HEK293 (cell line): ENCODE measurements at regions not wholly inside any gene's neighbourhood (a gene's known extent, or its start where the extent isn't known, plus 50 kb on each side); places are given as distances from the start of the nearest gene placed in this dataset.

Experiments
- CTCF ChIA-PET: fragments of 350-600 bp; formaldehyde crosslinking; extraction: SDS; loops from one replicate; lab custom pipeline; 2021; ENCODE audit warnings: antibody characterized with exemption; lab: Yijun Ruan, JAX
- POLR2A ChIA-PET: fragments of 300-600 bp; formaldehyde crosslinking; extraction: SDS; loops from one replicate; lab custom pipeline; 2020; ENCODE audit warnings: antibody characterized with exemption, inconsistent platforms; lab: Yijun Ruan, JAX
- H3K27ac ChIP-seq: fragments of 200-500 bp; sonication (Bioruptor generic); 2 replicates; pipeline ENCODE4 v1.5.1; 2014; ENCODE audit warnings: low read depth, low read length, control low read depth, inconsistent platforms; ENCODE audit errors: extremely low read depth
- H3K36me3 ChIP-seq, 2 experiments: fragments of 200-500 bp in 1 of 2; sonication (Bioruptor generic) in 1 of 2; 1 replicate in 1 of 2; 2 replicates in 1 of 2; pipeline ENCODE4 v1.5.1; 2014 to 2017; ENCODE audit warnings: inconsistent platforms in 2 of 2, low read length in 2 of 2; ENCODE audit not compliant: control insufficient read depth in 2 of 2, insufficient read depth in 1 of 2
- H3K4me1 ChIP-seq: fragments of 200-500 bp; sonication (Bioruptor generic); 2 replicates; pipeline ENCODE4 v1.5.1; 2014; ENCODE audit warnings: mild to moderate bottlenecking, low read length, inconsistent platforms; ENCODE audit not compliant: control insufficient read depth, insufficient read depth
- H3K4me3 ChIP-seq: 2 replicates; pipeline ENCODE4 v1.5.1; 2011; ENCODE audit warnings: low read depth, mild to moderate bottlenecking, control low read depth, low read length, moderate library complexity
- H3K9me3 ChIP-seq: fragments of 200-500 bp; sonication (Bioruptor generic); 2 replicates; pipeline ENCODE4 v1.5.1; 2014; ENCODE audit warnings: low read depth, low read length, inconsistent platforms; ENCODE audit not compliant: control insufficient read depth, insufficient read depth
- GLIS2 ChIP-seq: fragments of 450-650 bp; formaldehyde crosslinking; IDR thresholded peaks from 2 replicates; pipeline ENCODE4 v1.5.1; 2016; ENCODE audit warnings: missing biosample characterization, missing genetic modification characterization
- HOXD13 ChIP-seq: sonication (generic); formaldehyde crosslinking; IDR thresholded peaks from 2 replicates; pipeline ENCODE4 v1.8.0; 2022; ENCODE audit warnings: missing genetic modification reagents, borderline replicate concordance
- KLF9 ChIP-seq: fragments of 450-650 bp; formaldehyde crosslinking; IDR thresholded peaks from 2 replicates; pipeline ENCODE4 v1.5.1; 2016; ENCODE audit warnings: missing biosample characterization, missing genetic modification characterization, low read depth
- PBX3 ChIP-seq: sonication (generic); formaldehyde crosslinking; IDR thresholded peaks from 2 replicates; pipeline ENCODE4 v1.8.1; 2022; ENCODE audit warnings: mild to moderate bottlenecking, moderate library complexity, missing genetic modification reagents
- SP7 ChIP-seq: fragments of 450-650 bp; formaldehyde crosslinking; IDR thresholded peaks from 2 replicates; pipeline ENCODE4 v1.5.1; 2016; ENCODE audit warnings: missing biosample characterization, missing genetic modification characterization
- ZNF133 ChIP-seq: fragments of 450-650 bp; formaldehyde crosslinking; IDR thresholded peaks from 2 replicates; pipeline ENCODE4 v1.5.1; 2016; ENCODE audit warnings: missing biosample characterization, missing genetic modification characterization
- ZNF169 ChIP-seq: fragments of 450-650 bp; formaldehyde crosslinking; IDR thresholded peaks from 2 replicates; pipeline ENCODE4 v1.5.1; 2016; ENCODE audit warnings: missing biosample characterization, missing genetic modification characterization
- ZNF394 ChIP-seq: fragments of 450-650 bp; formaldehyde crosslinking; IDR thresholded peaks from 2 replicates; pipeline ENCODE4 v1.5.1; 2016; ENCODE audit warnings: missing biosample characterization, missing genetic modification characterization, mild to moderate bottlenecking, moderate library complexity, borderline replicate concordance
- ZNF473 ChIP-seq: fragments of 450-650 bp; formaldehyde crosslinking; IDR thresholded peaks from 2 replicates; pipeline ENCODE4 v1.5.1; 2017; ENCODE audit warnings: missing biosample characterization, missing genetic modification characterization
- ZNF529 ChIP-seq: fragments of 450-650 bp; formaldehyde crosslinking; IDR thresholded peaks from 2 replicates; pipeline ENCODE4 v1.5.1; 2017; ENCODE audit warnings: missing genetic modification characterization, missing biosample characterization; ENCODE audit not compliant: insufficient replicate concordance
- ZNF623 ChIP-seq: fragments of 450-650 bp; formaldehyde crosslinking; IDR thresholded peaks from 2 replicates; pipeline ENCODE4 v1.5.1; 2016; ENCODE audit warnings: missing biosample characterization, missing genetic modification characterization
- ZNF645 ChIP-seq: fragments of 450-650 bp; formaldehyde crosslinking; IDR thresholded peaks from 2 replicates; pipeline ENCODE4; 2016; ENCODE audit warnings: missing biosample characterization, missing genetic modification characterization
- ZNF843 ChIP-seq: fragments of 450-650 bp; formaldehyde crosslinking; IDR thresholded peaks from 2 replicates; pipeline ENCODE4 v1.5.1; 2016; ENCODE audit warnings: missing biosample characterization, missing genetic modification characterization
- ZSCAN30 ChIP-seq: fragments of 450-650 bp; IDR thresholded peaks from 2 replicates; pipeline ENCODE4 v1.5.1; 2018; ENCODE audit warnings: missing biosample characterization, mild to moderate bottlenecking, missing genetic modification characterization, moderate library complexity
- ZXDB ChIP-seq: fragments of 450-650 bp; formaldehyde crosslinking; IDR thresholded peaks from 2 replicates; pipeline ENCODE4 v1.5.1; 2016; ENCODE audit warnings: missing biosample characterization, missing genetic modification characterization
- TF ChIP-seq, protein P1 (sequence below): fragments of 450-650 bp; formaldehyde crosslinking; IDR thresholded peaks from 2 replicates; pipeline ENCODE4 v1.5.1; 2016; ENCODE audit warnings: missing biosample characterization, missing genetic modification characterization
- TF ChIP-seq, protein P2 (sequence below): fragments of 450-650 bp; formaldehyde crosslinking; IDR thresholded peaks from 2 replicates; pipeline ENCODE4 v1.5.1; 2016; ENCODE audit warnings: missing biosample characterization, missing genetic modification characterization, borderline replicate concordance
- TF ChIP-seq, protein P3 (sequence below): fragments of 450-650 bp; formaldehyde crosslinking; IDR thresholded peaks from 2 replicates; pipeline ENCODE4 v1.5.1; 2016; ENCODE audit warnings: missing biosample characterization, missing genetic modification characterization, low read depth
- TF ChIP-seq, protein P4 (sequence below): fragments of 450-650 bp; formaldehyde crosslinking; IDR thresholded peaks from 2 replicates; pipeline ENCODE4 v1.5.1; 2016; ENCODE audit warnings: missing biosample characterization, missing genetic modification characterization

- ChIA-PET CTCF (interaction anchor here (0.6 kb wide), 1 partner anchor 1204 kb away, joined by 3 read pairs; no protein-coding TSS in a partner anchor), POLR2A (no interaction called here)
- Histone ChIP-seq H3K4me1 (no peaks in the 10 kb centered on the region), H3K9me3 (no peaks in the 10 kb centered on the region), H3K27ac (no peak overlapping the region), H3K36me3 (no peaks in the 10 kb centered on the region), H3K4me3 (no peak overlapping the region)
- no peak for TF ChIP-seq ZNF133 (tag by site-specific recombination)
- TF ChIP-seq PBX3 (CRISPR knock-in tag) = no peak
- TF ChIP-seq ZNF843 = no peak
- no peak for TF ChIP-seq ZNF169 (tag by site-specific recombination)
- TF ChIP-seq, protein P1, sequence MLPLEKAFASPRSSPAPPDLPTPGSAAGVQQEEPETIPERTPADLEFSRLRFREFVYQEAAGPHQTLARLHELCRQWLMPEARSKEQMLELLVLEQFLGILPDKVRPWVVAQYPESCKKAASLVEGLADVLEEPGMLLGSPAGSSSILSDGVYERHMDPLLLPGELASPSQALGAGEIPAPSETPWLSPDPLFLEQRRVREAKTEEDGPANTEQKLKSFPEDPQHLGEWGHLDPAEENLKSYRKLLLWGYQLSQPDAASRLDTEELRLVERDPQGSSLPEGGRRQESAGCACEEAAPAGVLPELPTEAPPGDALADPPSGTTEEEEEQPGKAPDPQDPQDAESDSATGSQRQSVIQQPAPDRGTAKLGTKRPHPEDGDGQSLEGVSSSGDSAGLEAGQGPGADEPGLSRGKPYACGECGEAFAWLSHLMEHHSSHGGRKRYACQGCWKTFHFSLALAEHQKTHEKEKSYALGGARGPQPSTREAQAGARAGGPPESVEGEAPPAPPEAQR = no peak
- TF ChIP-seq GLIS2 (tag by site-specific recombination) = no peak
- TF ChIP-seq SP7 (tag by site-specific recombination) = no peak
- TF ChIP-seq ZNF623 (tag by site-specific recombination) = no peak
- no peak for TF ChIP-seq ZXDB (tag by site-specific recombination)
- TF ChIP-seq ZNF473 (tag by site-specific recombination) = no peak
- TF ChIP-seq HOXD13 (CRISPR knock-in tag) = no peak
- TF ChIP-seq KLF9 (tag by site-specific recombination) = no peak
- TF ChIP-seq ZNF394 (tag by site-specific recombination) = no peak
- TF ChIP-seq, protein P2, sequence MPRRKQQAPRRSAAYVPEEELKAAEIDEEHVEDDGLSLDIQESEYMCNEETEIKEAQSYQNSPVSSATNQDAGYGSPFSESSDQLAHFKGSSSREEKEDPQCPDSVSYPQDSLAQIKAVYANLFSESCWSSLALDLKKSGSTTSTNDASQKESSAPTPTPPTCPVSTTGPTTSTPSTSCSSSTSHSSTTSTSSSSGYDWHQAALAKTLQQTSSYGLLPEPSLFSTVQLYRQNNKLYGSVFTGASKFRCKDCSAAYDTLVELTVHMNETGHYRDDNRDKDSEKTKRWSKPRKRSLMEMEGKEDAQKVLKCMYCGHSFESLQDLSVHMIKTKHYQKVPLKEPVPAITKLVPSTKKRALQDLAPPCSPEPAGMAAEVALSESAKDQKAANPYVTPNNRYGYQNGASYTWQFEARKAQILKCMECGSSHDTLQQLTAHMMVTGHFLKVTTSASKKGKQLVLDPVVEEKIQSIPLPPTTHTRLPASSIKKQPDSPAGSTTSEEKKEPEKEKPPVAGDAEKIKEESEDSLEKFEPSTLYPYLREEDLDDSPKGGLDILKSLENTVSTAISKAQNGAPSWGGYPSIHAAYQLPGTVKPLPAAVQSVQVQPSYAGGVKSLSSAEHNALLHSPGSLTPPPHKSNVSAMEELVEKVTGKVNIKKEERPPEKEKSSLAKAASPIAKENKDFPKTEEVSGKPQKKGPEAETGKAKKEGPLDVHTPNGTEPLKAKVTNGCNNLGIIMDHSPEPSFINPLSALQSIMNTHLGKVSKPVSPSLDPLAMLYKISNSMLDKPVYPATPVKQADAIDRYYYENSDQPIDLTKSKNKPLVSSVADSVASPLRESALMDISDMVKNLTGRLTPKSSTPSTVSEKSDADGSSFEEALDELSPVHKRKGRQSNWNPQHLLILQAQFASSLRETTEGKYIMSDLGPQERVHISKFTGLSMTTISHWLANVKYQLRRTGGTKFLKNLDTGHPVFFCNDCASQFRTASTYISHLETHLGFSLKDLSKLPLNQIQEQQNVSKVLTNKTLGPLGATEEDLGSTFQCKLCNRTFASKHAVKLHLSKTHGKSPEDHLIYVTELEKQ (tag by site-specific recombination) = no peak
- no peak for TF ChIP-seq ZNF645
- TF ChIP-seq, protein P3, sequence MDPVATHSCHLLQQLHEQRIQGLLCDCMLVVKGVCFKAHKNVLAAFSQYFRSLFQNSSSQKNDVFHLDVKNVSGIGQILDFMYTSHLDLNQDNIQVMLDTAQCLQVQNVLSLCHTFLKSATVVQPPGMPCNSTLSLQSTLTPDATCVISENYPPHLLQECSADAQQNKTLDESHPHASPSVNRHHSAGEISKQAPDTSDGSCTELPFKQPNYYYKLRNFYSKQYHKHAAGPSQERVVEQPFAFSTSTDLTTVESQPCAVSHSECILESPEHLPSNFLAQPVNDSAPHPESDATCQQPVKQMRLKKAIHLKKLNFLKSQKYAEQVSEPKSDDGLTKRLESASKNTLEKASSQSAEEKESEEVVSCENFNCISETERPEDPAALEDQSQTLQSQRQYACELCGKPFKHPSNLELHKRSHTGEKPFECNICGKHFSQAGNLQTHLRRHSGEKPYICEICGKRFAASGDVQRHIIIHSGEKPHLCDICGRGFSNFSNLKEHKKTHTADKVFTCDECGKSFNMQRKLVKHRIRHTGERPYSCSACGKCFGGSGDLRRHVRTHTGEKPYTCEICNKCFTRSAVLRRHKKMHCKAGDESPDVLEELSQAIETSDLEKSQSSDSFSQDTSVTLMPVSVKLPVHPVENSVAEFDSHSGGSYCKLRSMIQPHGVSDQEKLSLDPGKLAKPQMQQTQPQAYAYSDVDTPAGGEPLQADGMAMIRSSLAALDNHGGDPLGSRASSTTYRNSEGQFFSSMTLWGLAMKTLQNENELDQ (tag by site-specific recombination) = no peak
- TF ChIP-seq, protein P4, sequence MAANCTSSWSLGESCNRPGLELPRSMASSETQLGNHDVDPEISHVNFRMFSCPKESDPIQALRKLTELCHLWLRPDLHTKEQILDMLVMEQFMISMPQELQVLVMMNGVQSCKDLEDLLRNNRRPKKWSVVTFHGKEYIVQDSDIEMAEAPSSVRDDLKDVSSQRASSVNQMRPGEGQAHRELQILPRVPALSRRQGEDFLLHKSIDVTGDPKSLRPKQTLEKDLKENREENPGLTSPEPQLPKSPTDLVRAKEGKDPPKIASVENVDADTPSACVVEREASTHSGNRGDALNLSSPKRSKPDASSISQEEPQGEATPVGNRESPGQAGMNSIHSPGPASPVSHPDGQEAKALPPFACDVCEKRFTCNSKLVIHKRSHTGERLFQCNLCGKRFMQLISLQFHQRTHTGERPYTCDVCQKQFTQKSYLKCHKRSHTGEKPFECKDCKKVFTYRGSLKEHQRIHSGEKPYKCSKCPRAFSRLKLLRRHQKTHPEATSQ (tag by site-specific recombination) = no peak
- TF ChIP-seq ZNF529 = no peak
- no peak for TF ChIP-seq ZSCAN30
Measured at GRCh38 chr5:128836571-128836970, 128.7 kb upstream of the SLC27A6 start.
